ENCODE measurements at regions not wholly inside any gene's neighbourhood (a gene's known extent, or its start where the extent isn't known, plus 50 kb on each side); places are given as distances from the start of the nearest gene placed in this dataset.
"Not testable (repeated sequence)": the region's sequence is repeated elsewhere in the genome, so short reads cannot be mapped to it uniquely, and the experiment has no call there.

DNA sequence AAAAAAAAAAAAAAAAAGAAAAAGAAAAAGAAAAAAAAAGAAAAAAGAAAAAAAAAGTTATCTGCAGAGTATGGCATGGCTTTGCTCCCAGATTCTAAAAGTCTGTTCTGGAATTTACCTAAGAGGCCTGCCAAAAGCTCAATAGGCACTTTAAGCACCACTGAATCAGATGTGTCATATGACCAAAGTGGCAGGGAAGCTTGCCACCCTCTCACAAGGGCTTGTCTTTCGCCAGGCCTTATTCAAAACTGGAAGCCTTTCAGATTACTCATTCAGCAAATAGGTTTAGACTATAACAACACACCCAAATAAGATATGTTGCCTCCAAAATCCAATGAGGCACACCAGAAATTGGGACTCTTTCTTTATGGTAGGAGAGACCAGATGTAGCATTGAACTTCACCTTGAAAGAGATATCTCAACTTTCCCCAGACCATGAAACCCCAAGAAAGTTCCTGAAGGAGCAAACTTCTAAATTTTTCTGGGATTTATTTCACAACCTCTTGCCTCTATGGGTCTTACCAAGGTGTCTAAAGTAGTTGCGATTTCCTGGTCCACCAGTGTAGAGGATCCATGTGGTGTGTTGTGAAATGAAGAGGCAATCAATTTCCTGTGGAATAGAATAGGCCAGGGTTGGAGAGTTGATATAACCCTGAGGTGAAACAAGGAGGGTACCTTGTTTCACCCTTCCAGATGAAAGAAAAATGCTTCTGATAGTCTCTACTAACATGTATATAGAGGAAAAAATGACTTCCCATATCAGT, 218.8 kb downstream of the DAD1 start:
- intact Hi-C loops (cut with micrococcal nuclease) = no loop called here
- Mint-ChIP-seq H3K27ac (no peak overlapping the region), H3K4me1 (ENCODE audit: low read depth) (no peaks in the 10 kb centered on the region), H3K27me3 (no peaks in the 10 kb centered on the region), H3K9me3 (no peaks in the 10 kb centered on the region), H3K36me3 (no peaks in the 10 kb centered on the region), H3K4me3 (no peak overlapping the region)
- POLR2A ChIA-PET = no interaction called here
- CTCF ChIA-PET = no interaction called here
- DNase-seq = no peak

DNA sequence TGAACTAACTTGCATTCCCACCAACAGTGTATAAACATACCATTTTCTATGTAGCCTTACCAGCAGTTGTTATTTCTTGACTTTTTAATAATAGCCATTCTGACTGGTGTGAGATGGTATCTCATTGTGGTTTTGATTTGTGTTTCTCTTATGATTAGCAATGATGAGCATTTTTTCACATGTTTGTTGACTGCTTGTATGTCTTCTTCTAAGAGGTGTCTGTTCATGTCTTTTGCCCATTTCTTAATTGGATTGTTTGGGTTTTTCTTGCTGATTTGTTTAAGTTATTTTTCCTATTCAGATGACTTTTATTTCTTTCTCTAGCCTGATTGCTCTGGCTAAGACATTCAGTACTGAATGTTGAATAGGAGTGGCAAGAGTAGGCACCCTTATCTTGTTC, 230.3 kb downstream of the DAD1 start:
- H3K27ac Mint-ChIP-seq = no peak overlapping the region
- no peaks in the 10 kb centered on the region for H3K4me1 Mint-ChIP-seq (ENCODE audit: low read depth)
- no peaks in the 10 kb centered on the region for H3K27me3 Mint-ChIP-seq
- H3K4me3 Mint-ChIP-seq = no peak overlapping the region
- ChIA-PET POLR2A (no interaction called here), CTCF (no interaction called here)
- intact Hi-C loops (cut with micrococcal nuclease) = no loop called here
- H3K36me3 Mint-ChIP-seq = no peaks in the 10 kb centered on the region
- no peaks in the 10 kb centered on the region for H3K9me3 Mint-ChIP-seq
- DNase-seq = no peak

DNA sequence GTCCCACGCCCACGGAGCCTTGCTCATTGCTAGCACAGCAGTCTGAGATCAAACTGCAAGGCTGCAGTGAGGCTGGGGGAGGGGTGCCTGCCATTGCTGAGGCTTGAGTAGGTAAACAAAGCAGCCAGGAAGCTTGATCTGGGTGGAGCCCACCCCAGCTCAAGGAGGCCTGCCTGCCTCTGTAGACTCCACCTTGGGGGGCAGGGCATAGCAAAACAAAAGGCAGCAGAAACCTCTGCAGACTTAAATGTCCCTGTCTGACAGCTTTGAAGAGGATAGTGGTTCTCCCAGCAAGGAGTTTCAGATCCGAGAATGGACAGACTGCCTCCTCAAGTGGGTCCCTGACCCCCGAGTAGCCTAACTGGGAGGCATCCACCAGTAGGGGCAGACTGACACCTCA, 239.7 kb downstream of the DAD1 start:
- H3K27me3 Mint-ChIP-seq; H3K36me3 Mint-ChIP-seq; H3K9me3 Mint-ChIP-seq; CTCF ChIA-PET; POLR2A ChIA-PET; H3K4me3 Mint-ChIP-seq; DNase-seq; H3K4me1 Mint-ChIP-seq (ENCODE audit: low read depth); intact Hi-C loops (cut with micrococcal nuclease); H3K27ac Mint-ChIP-seq: not testable (repeated sequence)

DNA sequence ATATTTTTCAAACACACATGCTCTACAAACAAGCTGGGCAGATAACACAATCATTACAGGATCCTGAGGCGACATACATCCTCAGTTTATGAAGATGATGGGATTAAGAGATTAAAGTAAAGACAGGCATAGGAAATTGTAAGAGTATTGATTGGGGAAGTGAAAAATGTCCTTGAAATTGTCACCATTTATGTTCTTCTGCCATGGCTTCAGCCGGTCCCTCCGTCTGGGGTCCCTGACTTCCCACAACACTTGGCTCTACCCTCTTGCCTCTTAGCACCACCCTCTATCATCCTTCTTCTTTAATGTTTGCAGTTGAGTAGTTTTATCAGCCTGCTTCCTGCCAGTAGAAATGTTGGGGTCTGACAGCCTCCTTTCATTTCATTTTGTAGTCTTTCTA, 244.4 kb downstream of the DAD1 start:
- Mint-ChIP-seq H3K9me3 (no peaks in the 10 kb centered on the region), H3K27me3 (no peaks in the 10 kb centered on the region), H3K27ac (no peak overlapping the region), H3K4me1 (ENCODE audit: low read depth) (no peaks in the 10 kb centered on the region), H3K36me3 (no peaks in the 10 kb centered on the region), H3K4me3 (no peak overlapping the region)
- POLR2A ChIA-PET = no interaction called here
- no peak for DNase-seq
- CTCF ChIA-PET = no interaction called here
- intact Hi-C loops (cut with micrococcal nuclease) = no loop called here

DNA sequence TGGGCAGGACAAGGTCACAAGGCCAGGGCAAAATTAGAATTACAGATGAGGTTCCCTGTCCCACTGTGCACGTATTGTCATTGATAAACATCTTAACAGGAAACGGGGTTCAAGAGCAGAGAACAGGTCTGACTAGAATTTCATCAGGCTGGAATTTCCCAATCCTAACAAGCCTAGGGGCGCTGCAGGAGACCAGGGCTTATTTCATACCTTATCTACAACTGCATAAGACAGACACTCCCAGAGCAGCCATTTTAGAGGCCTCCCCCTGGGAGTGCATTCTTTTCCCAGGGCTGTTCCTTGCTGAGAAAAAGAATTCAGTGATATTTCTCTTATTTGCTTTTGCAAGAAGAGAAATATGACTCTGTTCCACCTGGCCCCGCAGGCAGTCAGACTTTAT, 244.8 kb downstream of the DAD1 start:
- DNase-seq; H3K27me3 Mint-ChIP-seq; intact Hi-C loops (cut with micrococcal nuclease): not testable (repeated sequence)

DNA sequence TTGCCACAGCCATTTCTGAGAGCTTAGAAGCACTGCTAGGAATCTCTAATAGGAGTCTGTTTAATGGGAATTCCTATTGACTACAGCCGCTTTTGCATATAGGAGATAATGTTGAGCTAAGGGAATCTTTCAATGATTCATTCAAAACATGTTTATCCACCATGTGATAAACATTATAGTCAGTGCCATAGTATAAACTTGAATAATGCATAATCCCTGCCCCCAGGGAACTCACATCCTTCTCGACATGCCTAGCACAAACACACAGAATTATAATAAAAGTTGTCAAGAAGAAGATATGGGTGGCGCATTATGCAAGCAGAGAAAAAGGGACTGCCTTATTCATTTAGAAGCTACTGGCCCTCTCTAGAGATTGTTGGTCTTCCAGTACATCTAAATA, 248.0 kb downstream of the DAD1 start:
- DNase-seq = no peak
- Mint-ChIP-seq H3K4me3 (no peak overlapping the region), H3K4me1 (ENCODE audit: low read depth) (no peaks in the 10 kb centered on the region), H3K36me3 (no peaks in the 10 kb centered on the region), H3K27ac (no peak overlapping the region), H3K9me3 (no peaks in the 10 kb centered on the region), H3K27me3 (no peaks in the 10 kb centered on the region)
- ChIA-PET POLR2A (no interaction called here), CTCF (no interaction called here)
- intact Hi-C loops (cut with micrococcal nuclease) = no loop called here

More for the DNA sequence above, 244.8 kb downstream of the DAD1 start:
- H3K9me3 Mint-ChIP-seq; H3K4me1 Mint-ChIP-seq (ENCODE audit: low read depth); POLR2A ChIA-PET; H3K36me3 Mint-ChIP-seq; H3K4me3 Mint-ChIP-seq; H3K27ac Mint-ChIP-seq; CTCF ChIA-PET: not testable (repeated sequence)

DNA sequence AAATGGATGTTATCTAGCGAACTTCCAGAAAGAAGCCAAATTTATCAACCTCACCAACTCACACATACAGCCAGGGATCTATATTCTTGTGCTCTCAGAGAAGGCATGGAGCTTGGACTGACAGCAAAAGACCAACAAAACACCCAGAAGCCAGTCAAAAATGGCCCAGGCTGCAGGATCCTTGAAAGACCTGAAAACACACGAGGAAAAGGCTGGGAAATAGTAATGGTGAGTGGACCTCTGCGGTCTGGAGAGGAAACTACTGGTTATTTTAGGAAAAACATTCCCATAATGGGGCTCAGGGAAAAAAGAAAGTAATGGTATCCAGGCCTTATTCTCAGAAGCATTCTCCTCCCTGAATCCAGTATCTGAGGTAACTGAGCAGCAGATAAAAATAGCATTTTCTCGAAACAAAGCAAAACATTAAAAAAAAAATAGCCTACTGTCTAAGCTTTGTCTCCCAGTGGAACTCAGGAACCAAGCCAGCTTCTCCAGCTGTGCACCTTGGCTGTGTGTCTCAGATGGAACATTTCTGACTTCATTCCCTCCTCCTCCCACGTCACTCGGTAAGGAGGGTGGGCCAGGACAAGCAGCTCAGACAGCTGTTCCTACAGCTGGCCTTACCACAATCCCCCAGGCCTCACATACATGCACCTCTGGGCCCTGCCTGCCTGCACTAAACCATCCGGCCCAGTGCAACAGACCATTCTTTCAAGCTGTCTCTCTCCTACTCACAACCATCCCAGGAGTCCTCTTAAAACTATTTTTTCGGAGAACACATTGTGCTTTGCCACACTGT, 249.9 kb downstream of the DAD1 start:
- CTCF ChIA-PET = no interaction called here
- H3K27ac Mint-ChIP-seq = no peak overlapping the region
- no peaks in the 10 kb centered on the region for H3K4me1 Mint-ChIP-seq (ENCODE audit: low read depth)
- intact Hi-C loops (cut with micrococcal nuclease) = no loop called here
- no peaks in the 10 kb centered on the region for H3K27me3 Mint-ChIP-seq
- H3K9me3 Mint-ChIP-seq = no peaks in the 10 kb centered on the region
- DNase-seq = no peak
- no peaks in the 10 kb centered on the region for H3K36me3 Mint-ChIP-seq
- no peak overlapping the region for H3K4me3 Mint-ChIP-seq
- POLR2A ChIA-PET = no interaction called here

DNA sequence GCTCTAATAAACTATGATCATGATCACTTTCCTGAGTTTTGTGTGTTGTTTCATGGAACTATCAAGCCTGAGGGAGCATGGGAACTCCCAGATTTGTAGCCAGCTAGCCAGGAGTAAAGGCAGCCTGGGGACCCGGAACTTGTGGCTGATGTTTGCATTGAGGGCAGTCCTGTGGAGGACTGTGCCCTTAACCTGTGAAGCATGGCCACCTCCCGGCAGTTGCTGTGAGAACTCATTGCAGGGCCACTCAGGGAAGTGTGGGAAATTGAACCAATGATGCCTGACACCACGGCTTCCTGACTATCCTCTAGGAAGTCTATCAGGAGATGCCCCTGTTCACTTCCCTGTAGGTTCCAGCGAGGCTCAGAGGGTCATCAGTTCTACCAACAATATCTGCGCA, 250.6 kb downstream of the DAD1 start:
- no peaks in the 10 kb centered on the region for H3K4me1 Mint-ChIP-seq (ENCODE audit: low read depth)
- H3K9me3 Mint-ChIP-seq = no peaks in the 10 kb centered on the region
- H3K27me3 Mint-ChIP-seq = no peaks in the 10 kb centered on the region
- POLR2A ChIA-PET = no interaction called here
- no peak for DNase-seq
- no peak overlapping the region for H3K27ac Mint-ChIP-seq
- CTCF ChIA-PET = no interaction called here
- no peaks in the 10 kb centered on the region for H3K36me3 Mint-ChIP-seq
- intact Hi-C loops (cut with micrococcal nuclease) = no loop called here
- H3K4me3 Mint-ChIP-seq = no peak overlapping the region

DNA sequence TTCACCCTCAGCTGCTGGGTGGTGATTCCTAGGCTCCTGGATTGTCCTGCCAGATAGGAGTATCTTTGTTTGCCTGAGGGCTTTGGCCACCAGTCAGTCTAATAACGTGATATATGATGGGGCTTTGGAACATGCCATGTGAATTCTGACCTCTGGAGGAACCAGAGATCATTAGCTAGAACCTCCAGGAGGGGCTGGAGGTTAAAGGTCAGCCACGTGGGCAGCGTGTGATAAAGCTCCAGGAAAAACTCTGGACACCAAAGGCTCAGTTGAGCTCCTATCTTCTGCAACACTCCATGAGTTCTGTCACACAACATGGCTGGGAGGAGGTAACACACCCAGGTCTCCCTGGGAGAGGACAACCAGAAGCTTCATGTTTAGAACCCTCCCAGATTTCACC, 251.1 kb downstream of the DAD1 start:
- no peak for DNase-seq
- POLR2A ChIA-PET = no interaction called here
- intact Hi-C loops (cut with micrococcal nuclease) = no loop called here

DNA sequence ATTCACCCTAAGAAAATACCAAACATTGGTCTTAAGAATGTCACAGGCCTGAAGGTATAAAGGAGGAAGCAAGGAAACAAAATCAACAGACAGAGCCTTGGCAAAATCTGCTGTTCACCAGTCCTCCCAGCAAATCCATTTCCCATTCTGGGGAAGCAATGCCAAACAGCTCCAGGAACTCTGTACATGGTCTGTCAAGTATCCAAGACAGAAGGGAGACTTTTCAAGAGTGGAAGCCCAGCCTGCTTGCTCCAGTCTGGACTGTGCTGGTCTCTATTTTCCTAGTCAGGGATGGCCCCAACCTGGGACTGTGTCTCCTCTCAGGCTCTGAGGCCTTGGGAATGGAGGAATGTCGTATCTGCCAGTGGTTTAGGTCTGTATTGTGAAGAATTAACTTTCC, 251.5 kb downstream of the DAD1 start:
- no peak for DNase-seq
- no peaks in the 10 kb centered on the region for H3K36me3 Mint-ChIP-seq
- H3K4me3 Mint-ChIP-seq = no peak overlapping the region
- ChIA-PET POLR2A (no interaction called here), CTCF (no interaction called here)
- H3K27me3 Mint-ChIP-seq = no peaks in the 10 kb centered on the region
- H3K27ac Mint-ChIP-seq = no peak overlapping the region
- no peaks in the 10 kb centered on the region for H3K4me1 Mint-ChIP-seq (ENCODE audit: low read depth)
- intact Hi-C loops (cut with micrococcal nuclease) = no loop called here
- H3K9me3 Mint-ChIP-seq = no peaks in the 10 kb centered on the region

More for the DNA sequence above, 251.1 kb downstream of the DAD1 start:
- Mint-ChIP-seq H3K4me1 (ENCODE audit: low read depth) (no peaks in the 10 kb centered on the region), H3K36me3 (no peaks in the 10 kb centered on the region), H3K4me3 (no peak overlapping the region), H3K27me3 (no peaks in the 10 kb centered on the region), H3K9me3 (no peaks in the 10 kb centered on the region), H3K27ac (no peak overlapping the region)
- CTCF ChIA-PET = no interaction called here

DNA sequence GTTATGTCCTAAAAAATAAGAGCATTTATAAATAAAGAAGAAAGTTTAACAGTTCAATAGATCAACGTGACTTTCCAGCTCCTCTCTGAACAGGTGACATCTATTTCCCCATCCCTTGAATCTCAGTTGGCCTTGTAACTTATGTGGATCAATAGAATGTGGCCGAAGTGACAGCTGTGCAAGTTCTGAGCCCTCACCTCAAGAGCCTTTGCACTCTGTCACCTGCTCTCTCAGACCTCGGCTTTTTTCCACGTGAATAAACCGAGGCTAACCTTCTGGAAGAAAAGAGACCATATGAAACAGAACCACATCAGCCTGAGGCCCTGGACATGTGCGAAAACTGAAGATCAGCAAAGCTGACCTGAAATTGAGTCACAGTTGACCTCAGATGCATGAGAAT, 253.0 kb downstream of the DAD1 start:
- Mint-ChIP-seq H3K36me3 (no peaks in the 10 kb centered on the region), H3K9me3 (no peaks in the 10 kb centered on the region), H3K4me1 (ENCODE audit: low read depth) (no peaks in the 10 kb centered on the region), H3K27ac (no peak overlapping the region), H3K4me3 (no peak overlapping the region), H3K27me3 (no peaks in the 10 kb centered on the region)
- DNase-seq = no peak
- ChIA-PET POLR2A (no interaction called here), CTCF (no interaction called here)
- intact Hi-C loops (cut with micrococcal nuclease) = no loop called here

DNA sequence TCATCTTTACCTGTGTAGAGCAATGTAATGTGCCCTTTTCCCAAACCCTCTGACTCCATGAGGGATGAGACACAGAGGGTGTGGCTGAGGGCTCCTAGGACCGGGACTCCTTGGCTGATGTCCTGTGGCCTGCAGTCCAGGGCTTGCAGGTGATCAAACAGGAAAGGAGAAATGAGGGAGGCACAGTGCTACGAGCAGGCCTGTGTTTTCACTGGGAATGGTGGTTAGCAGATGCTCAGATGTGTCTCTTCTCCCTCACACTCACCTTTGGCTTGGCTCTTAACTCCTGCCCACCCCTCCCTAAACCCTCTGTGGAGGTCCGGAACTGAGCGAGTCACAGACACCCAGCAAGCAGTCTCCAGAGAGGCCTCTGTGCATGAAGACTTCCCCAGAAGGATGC, 254.4 kb downstream of the DAD1 start:
- H3K27me3 Mint-ChIP-seq = no peaks in the 10 kb centered on the region
- POLR2A ChIA-PET = no interaction called here
- no peaks in the 10 kb centered on the region for H3K4me1 Mint-ChIP-seq (ENCODE audit: low read depth)
- intact Hi-C loops (cut with micrococcal nuclease) = no loop called here
- CTCF ChIA-PET = no interaction called here
- no peak overlapping the region for H3K27ac Mint-ChIP-seq
- DNase-seq = no peak
- H3K9me3 Mint-ChIP-seq = no peaks in the 10 kb centered on the region
- H3K4me3 Mint-ChIP-seq = no peak overlapping the region
- H3K36me3 Mint-ChIP-seq = no peaks in the 10 kb centered on the region

DNA sequence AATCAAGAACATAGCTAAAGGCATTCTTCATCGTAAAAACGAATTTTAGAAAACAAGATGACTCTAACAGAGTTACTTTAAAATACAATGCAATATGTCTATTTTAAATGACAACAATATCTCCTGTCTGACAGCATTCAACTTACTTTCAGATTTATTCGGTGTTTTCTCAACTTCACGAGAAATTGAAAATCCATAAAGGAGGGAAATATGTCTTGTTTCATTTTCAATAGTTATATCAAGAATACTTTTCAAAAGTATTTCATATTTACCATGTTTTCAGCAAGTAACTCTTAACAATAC, 254.8 kb downstream of the DAD1 start:
- intact Hi-C loops (cut with micrococcal nuclease) = no loop called here
- CTCF ChIA-PET = no interaction called here
- POLR2A ChIA-PET = no interaction called here
- Mint-ChIP-seq H3K4me3 (no peak overlapping the region), H3K27ac (no peak overlapping the region), H3K36me3 (no peaks in the 10 kb centered on the region), H3K27me3 (no peaks in the 10 kb centered on the region), H3K4me1 (ENCODE audit: low read depth) (no peaks in the 10 kb centered on the region), H3K9me3 (no peaks in the 10 kb centered on the region)
- no peak for DNase-seq
